ENCODE measurements at regions not wholly inside any gene's neighbourhood (a gene's known extent, or its start where the extent isn't known, plus 50 kb on each side); places are given as distances from the start of the nearest gene placed in this dataset.

GRCh38 chrX:151084454-151084853, 91.9 kb upstream of the GPR50 start:
- H3K36me3 ChIP-seq (ENCODE audit: control insufficient read depth in 2 of 2, insufficient read depth in 2 of 2, low read length in 1 of 2), result no peaks in the 10 kb centered on the region
- no peak for DNase-seq (ENCODE audit: low read depth, low spot score)
- 15% methylated on average over 1 of the region's 1 CpG for WGBS (ENCODE audit: insufficient coverage, insufficient replicate concordance, low lambda C conversion rate, missing lambda C conversion rate)
- H3K4me3 ChIP-seq, result no peak overlapping the region
- BruUV-seq (replicated peaks), result no TSS peak
- no peak for TF ChIP-seq PBX3 (IDR thresholded peaks at IDR 0.05; ENCODE audit: insufficient replicate concordance, low read depth, low read length)
- H3K27ac ChIP-seq (ENCODE audit: control insufficient read depth, insufficient read depth), result no peak overlapping the region
- no peak overlapping the region for H3K4me2 ChIP-seq (ENCODE audit: control insufficient read depth, insufficient read depth)
- ATAC-seq, result no peak
- ChIA-PET CTCF (interaction anchor here (1.5 to 6.5 kb wide), 2 partner anchors 12 to 311 kb away, joined by 3 to 95 read pairs; no protein-coding TSS in a partner anchor), RAD21 (ENCODE audit: unreplicated experiment) (interaction anchor here (4.3 kb wide), 1 partner anchor 312 kb away, joined by 43 read pairs; no protein-coding TSS in a partner anchor), SMC1A (ENCODE audit: uncharacterized antibody, unreplicated experiment) (interaction anchor here (5.5 kb wide), 1 partner anchor 314 kb away, joined by 40 read pairs; no protein-coding TSS in a partner anchor), POLR2A (no interaction called here)
- H2AFZ ChIP-seq (ENCODE audit: control insufficient read depth, low read depth, low read length), result no peak overlapping the region
- no peaks in the 10 kb centered on the region for H3K4me1 ChIP-seq (ENCODE audit: control insufficient read depth, insufficient read depth, low read length)
- FAIRE-seq, result no peak
- H3K79me2 ChIP-seq (ENCODE audit: control insufficient read depth, insufficient read depth, low read length), result no peaks in the 10 kb centered on the region
- intact Hi-C loops (cut with micrococcal nuclease; ENCODE audit: unreplicated experiment), result no loop called here
- H3K9me3 ChIP-seq (replicated peaks; ENCODE audit: control insufficient read depth, insufficient read depth, low read length), result no peaks in the 10 kb centered on the region
- H4K20me1 ChIP-seq (ENCODE audit: control insufficient read depth, insufficient read depth), result no peaks in the 10 kb centered on the region
- in situ Hi-C loops (cut with MboI), result no loop called here
- H3K27me3 ChIP-seq (replicated peaks in 1 of 2; ENCODE audit: control insufficient read depth in 2 of 2, insufficient read depth in 2 of 2, low read length in 1 of 2), result no peaks in the 10 kb centered on the region
- H3K9ac ChIP-seq (ENCODE audit: control insufficient read depth, insufficient read depth, low read length), result no peak overlapping the region

- Histone ChIP-seq H3K4me1 (ENCODE audit: control insufficient read depth, insufficient read depth, low read length) (no peaks in the 10 kb centered on the region), H3K4me2 (ENCODE audit: control insufficient read depth, insufficient read depth) (no peak overlapping the region), H3K36me3 (ENCODE audit: control insufficient read depth in 2 of 2, insufficient read depth in 2 of 2, low read length in 1 of 2) (no peaks in the 10 kb centered on the region), H3K79me2 (ENCODE audit: control insufficient read depth, insufficient read depth, low read length) (no peaks in the 10 kb centered on the region), H2AFZ (ENCODE audit: control insufficient read depth, low read depth, low read length) (no peak overlapping the region), H3K9ac (ENCODE audit: control insufficient read depth, insufficient read depth, low read length) (no peak overlapping the region), H4K20me1 (ENCODE audit: control insufficient read depth, insufficient read depth) (no peaks in the 10 kb centered on the region), H3K9me3 (replicated peaks; ENCODE audit: control insufficient read depth, insufficient read depth, low read length) (no peaks in the 10 kb centered on the region), H3K4me3 (no peak overlapping the region), H3K27ac (ENCODE audit: control insufficient read depth, insufficient read depth) (no peak overlapping the region), H3K27me3 (replicated peaks in 1 of 2; ENCODE audit: control insufficient read depth in 2 of 2, insufficient read depth in 2 of 2, low read length in 1 of 2) (no peaks in the 10 kb centered on the region)
- SMC1A ChIA-PET (ENCODE audit: uncharacterized antibody, unreplicated experiment), result interaction anchor here (5.5 kb wide), 1 partner anchor 315 kb away, joined by 40 read pairs; no protein-coding TSS in a partner anchor
- BruUV-seq (replicated peaks), result no TSS peak
- in situ Hi-C loops (cut with MboI) (loop anchor here (5.0 kb wide), 1 partner anchor 308 kb away; no protein-coding TSS in a partner anchor), intact Hi-C loops (cut with micrococcal nuclease; ENCODE audit: unreplicated experiment) (no loop called here)
- RAD21 ChIA-PET (ENCODE audit: unreplicated experiment), result interaction anchor here (4.3 kb wide), 1 partner anchor 313 kb away, joined by 43 read pairs; no protein-coding TSS in a partner anchor
- 8% methylated on average over 3 of the region's 3 CpGs for WGBS (ENCODE audit: insufficient coverage, insufficient replicate concordance, low lambda C conversion rate, missing lambda C conversion rate)
- FAIRE-seq (no peak), ATAC-seq (no peak), DNase-seq (ENCODE audit: low read depth, low spot score) (no peak)
- CTCF ChIA-PET, result interaction anchor here (6.5 kb wide), 1 partner anchor 312 kb away, joined by 95 read pairs; no protein-coding TSS in a partner anchor
- POLR2A ChIA-PET, result no interaction called here
- no peak for TF ChIP-seq POLR2AphosphoS2 (IDR thresholded peaks at IDR 0.05; ENCODE audit: low read depth, low read length)
- no peak for TF ChIP-seq ZBED1 (IDR thresholded peaks at IDR 0.05; ENCODE audit: borderline replicate concordance)
- no peak for TF ChIP-seq IKZF1 (conservative IDR thresholded peaks at IDR 0.05)
- TF ChIP-seq IRF4 (IDR thresholded peaks at IDR 0.05; ENCODE audit: low read depth, low read length), result no peak
- TF ChIP-seq RUNX3 (IDR thresholded peaks at IDR 0.05; ENCODE audit: low read length), result no peak
- TF ChIP-seq HDAC6 (IDR thresholded peaks at IDR 0.05; ENCODE audit: unreplicated experiment), result no peak
- no peak for TF ChIP-seq NFYB (IDR thresholded peaks at IDR 0.05; ENCODE audit: insufficient read depth, low read depth, low read length)
- TF ChIP-seq RELA (IDR thresholded peaks at IDR 0.05; ENCODE audit: borderline replicate concordance, partially characterized antibody), result no peak
- TF ChIP-seq MYC (IDR thresholded peaks at IDR 0.05; ENCODE audit: insufficient read depth, insufficient read length, insufficient replicate concordance, low read length, severe bottlenecking), result no peak
- TF ChIP-seq ETV6 (conservative IDR thresholded peaks at IDR 0.05 in 1 of 2, IDR thresholded peaks at IDR 0.05 in 1 of 2; ENCODE audit: borderline replicate concordance in 1 of 2, low read depth in 1 of 2), result no peak
- no peak for TF ChIP-seq NRF1 (conservative IDR thresholded peaks at IDR 0.05; ENCODE audit: low read depth, low read length)
- TF ChIP-seq, protein P1, sequence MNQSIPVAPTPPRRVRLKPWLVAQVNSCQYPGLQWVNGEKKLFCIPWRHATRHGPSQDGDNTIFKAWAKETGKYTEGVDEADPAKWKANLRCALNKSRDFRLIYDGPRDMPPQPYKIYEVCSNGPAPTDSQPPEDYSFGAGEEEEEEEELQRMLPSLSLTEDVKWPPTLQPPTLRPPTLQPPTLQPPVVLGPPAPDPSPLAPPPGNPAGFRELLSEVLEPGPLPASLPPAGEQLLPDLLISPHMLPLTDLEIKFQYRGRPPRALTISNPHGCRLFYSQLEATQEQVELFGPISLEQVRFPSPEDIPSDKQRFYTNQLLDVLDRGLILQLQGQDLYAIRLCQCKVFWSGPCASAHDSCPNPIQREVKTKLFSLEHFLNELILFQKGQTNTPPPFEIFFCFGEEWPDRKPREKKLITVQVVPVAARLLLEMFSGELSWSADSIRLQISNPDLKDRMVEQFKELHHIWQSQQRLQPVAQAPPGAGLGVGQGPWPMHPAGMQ (IDR thresholded peaks at IDR 0.05; ENCODE audit: borderline replicate concordance), result no peak
- TF ChIP-seq NBN (IDR thresholded peaks at IDR 0.05), result no peak
- no peak for TF ChIP-seq BHLHE40 (IDR thresholded peaks at IDR 0.05; ENCODE audit: borderline replicate concordance in 1 of 2, low read depth in 2 of 2, low read length in 1 of 2)
- TF ChIP-seq RAD21 (IDR thresholded peaks at IDR 0.05; ENCODE audit: insufficient read depth, low read depth, low read length), result no peak
Observed at GRCh38 chrX:151085207-151085606, 91.2 kb upstream of the GPR50 start.
